ENCODE measurements at regions not wholly inside any gene's neighbourhood (a gene's known extent, or its start where the extent isn't known, plus 50 kb on each side); places are given as distances from the start of the nearest gene placed in this dataset.

DNA sequence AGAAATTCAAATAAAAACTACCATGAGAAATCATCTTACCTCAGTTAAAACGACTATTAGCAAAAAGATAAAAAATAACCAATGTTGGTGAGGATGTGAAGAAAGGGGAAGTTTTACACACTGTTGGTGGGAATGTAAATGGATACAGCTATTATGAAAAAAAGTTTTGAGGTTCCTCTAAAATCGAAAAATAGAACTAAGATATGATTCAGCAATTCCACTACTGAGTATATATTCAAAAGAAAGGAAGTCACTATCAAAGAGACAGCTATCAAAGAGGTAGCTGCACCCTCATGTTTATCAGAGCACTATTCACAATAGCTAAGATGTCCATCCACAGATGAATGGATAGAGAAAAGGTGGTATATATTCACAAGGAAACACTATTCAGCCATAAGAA is 1888.4 kb downstream of the MAT2B start:
- no peaks in the 10 kb centered on the region for H3K79me1 ChIP-seq (replicated peaks; ENCODE audit: low read length, poor library complexity, severe bottlenecking)
- H3K14ac ChIP-seq (ENCODE audit: low read length in 2 of 2), result no peak overlapping the region
- H2AK5ac ChIP-seq (ENCODE audit: low read length, severe bottlenecking), result no peak overlapping the region
- H3K9me3 ChIP-seq (ENCODE audit: control insufficient read depth, low read length), result peaks cover 8% of the 10 kb centered on the region
- H3K18ac ChIP-seq (ENCODE audit: low read depth in 1 of 2, low read length in 2 of 2), result no peak overlapping the region
- no peak overlapping the region for H2BK15ac ChIP-seq (ENCODE audit: low read depth, poor library complexity, severe bottlenecking)
- no peak overlapping the region for H3K4ac ChIP-seq (ENCODE audit: low read depth in 1 of 2, low read length in 2 of 2)
- no CpG with 5 or more reads among the region's 2 CpGs for WGBS
- H3K4me2 ChIP-seq (ENCODE audit: low read length, poor library complexity, severe bottlenecking), result no peak overlapping the region
- H3K27ac ChIP-seq (ENCODE audit: low read length, poor library complexity, severe bottlenecking), result no peak overlapping the region
- H2BK5ac ChIP-seq (ENCODE audit: low read depth, low read length, poor library complexity, severe bottlenecking), result no peak overlapping the region
- no peaks in the 10 kb centered on the region for H3K27me3 ChIP-seq (ENCODE audit: control insufficient read depth in 1 of 2, insufficient read depth in 1 of 2, low read length in 2 of 2)
- no peak overlapping the region for H3K4me3 ChIP-seq (ENCODE audit: insufficient read depth in 1 of 2, low read depth in 1 of 2, low read length in 2 of 2)
- no peak for DNase-seq
- H3K23ac ChIP-seq (ENCODE audit: low read length in 2 of 2), result no peak overlapping the region
- H2AFZ ChIP-seq (ENCODE audit: low read depth, low read length), result no peak overlapping the region
- H4K91ac ChIP-seq (ENCODE audit: low read length), result no peak overlapping the region
- no peak overlapping the region for H4K8ac ChIP-seq (ENCODE audit: low read length)
- H3K9ac ChIP-seq (ENCODE audit: low read length), result no peak overlapping the region
- H3K4me1 ChIP-seq (ENCODE audit: control insufficient read depth, insufficient read depth, low read depth, low read length), result no peaks in the 10 kb centered on the region
- no peak overlapping the region for H2BK120ac ChIP-seq (ENCODE audit: low read depth, low read length)
- no peaks in the 10 kb centered on the region for H3K36me3 ChIP-seq (ENCODE audit: control insufficient read depth in 1 of 2, insufficient read depth in 2 of 2, low read depth in 1 of 2, low read length in 2 of 2)
- no peak overlapping the region for H2BK12ac ChIP-seq (ENCODE audit: low read length in 2 of 2)

DNA sequence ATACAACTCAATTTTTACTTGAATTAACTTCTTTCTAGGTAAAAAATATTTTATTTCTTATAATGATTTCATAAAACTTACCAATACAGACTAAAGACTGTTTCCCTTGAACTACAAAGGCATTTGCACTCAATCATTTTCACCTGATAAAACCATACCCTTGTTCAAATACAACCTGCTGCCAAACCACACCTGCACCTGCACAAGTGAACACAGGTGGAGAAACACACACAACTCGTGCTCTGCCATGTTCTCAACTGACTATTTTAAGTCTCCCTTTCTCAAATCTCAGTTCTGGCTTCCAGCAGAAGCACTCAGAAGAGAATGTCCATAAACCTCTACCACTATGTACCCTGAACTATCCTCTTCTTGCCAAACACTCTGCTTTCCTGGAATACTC is 1892.1 kb downstream of the MAT2B start:
- Histone ChIP-seq H2BK5ac (ENCODE audit: low read depth, low read length, poor library complexity, severe bottlenecking) (no peak overlapping the region), H2BK120ac (ENCODE audit: low read depth, low read length) (no peak overlapping the region), H3K9me3 (ENCODE audit: control insufficient read depth, low read length) (peaks cover 2% of the 10 kb centered on the region), H3K9ac (ENCODE audit: low read length) (no peak overlapping the region), H2AK5ac (ENCODE audit: low read length, severe bottlenecking) (no peak overlapping the region), H4K91ac (ENCODE audit: low read length) (no peak overlapping the region), H3K27me3 (ENCODE audit: control insufficient read depth in 1 of 2, insufficient read depth in 1 of 2, low read length in 2 of 2) (no peaks in the 10 kb centered on the region), H2BK12ac (ENCODE audit: low read length in 2 of 2) (no peak overlapping the region), H4K8ac (ENCODE audit: low read length) (no peak overlapping the region), H3K4me1 (ENCODE audit: control insufficient read depth, insufficient read depth, low read depth, low read length) (no peaks in the 10 kb centered on the region), H2BK15ac (ENCODE audit: low read depth, poor library complexity, severe bottlenecking) (no peak overlapping the region), H3K79me1 (replicated peaks; ENCODE audit: low read length, poor library complexity, severe bottlenecking) (no peaks in the 10 kb centered on the region), H3K14ac (ENCODE audit: low read length in 2 of 2) (no peak overlapping the region), H3K4ac (ENCODE audit: low read depth in 1 of 2, low read length in 2 of 2) (no peak overlapping the region), H3K36me3 (ENCODE audit: control insufficient read depth in 1 of 2, insufficient read depth in 2 of 2, low read depth in 1 of 2, low read length in 2 of 2) (no peaks in the 10 kb centered on the region), H3K27ac (ENCODE audit: low read length, poor library complexity, severe bottlenecking) (no peak overlapping the region), H3K18ac (ENCODE audit: low read depth in 1 of 2, low read length in 2 of 2) (no peak overlapping the region), H3K4me2 (ENCODE audit: low read length, poor library complexity, severe bottlenecking) (no peak overlapping the region), H2AFZ (ENCODE audit: low read depth, low read length) (no peak overlapping the region), H3K23ac (ENCODE audit: low read length in 2 of 2) (no peak overlapping the region), H3K4me3 (ENCODE audit: insufficient read depth in 1 of 2, low read depth in 1 of 2, low read length in 2 of 2) (no peak overlapping the region)
- 63% methylated on average over 1 of the region's 1 CpG for WGBS
- DNase-seq, result no peak

GRCh38 chr5:165400086-165400485 is 1894.7 kb downstream of the MAT2B start:
- Histone ChIP-seq H3K14ac (ENCODE audit: low read length in 2 of 2) (no peak overlapping the region), H3K4me2 (ENCODE audit: low read length, poor library complexity, severe bottlenecking) (no peak overlapping the region), H3K4me3 (ENCODE audit: insufficient read depth in 1 of 2, low read depth in 1 of 2, low read length in 2 of 2) (no peak overlapping the region), H2BK120ac (ENCODE audit: low read depth, low read length) (no peak overlapping the region), H3K27me3 (ENCODE audit: control insufficient read depth in 1 of 2, insufficient read depth in 1 of 2, low read length in 2 of 2) (no peaks in the 10 kb centered on the region), H4K8ac (ENCODE audit: low read length) (no peak overlapping the region), H3K4ac (ENCODE audit: low read depth in 1 of 2, low read length in 2 of 2) (no peak overlapping the region), H3K79me1 (replicated peaks; ENCODE audit: low read length, poor library complexity, severe bottlenecking) (no peaks in the 10 kb centered on the region), H3K36me3 (ENCODE audit: control insufficient read depth in 1 of 2, insufficient read depth in 2 of 2, low read depth in 1 of 2, low read length in 2 of 2) (no peaks in the 10 kb centered on the region), H3K23ac (ENCODE audit: low read length in 2 of 2) (no peak overlapping the region), H2BK5ac (ENCODE audit: low read depth, low read length, poor library complexity, severe bottlenecking) (no peak overlapping the region), H2AK5ac (ENCODE audit: low read length, severe bottlenecking) (no peak overlapping the region), H3K4me1 (ENCODE audit: control insufficient read depth, insufficient read depth, low read depth, low read length) (no peaks in the 10 kb centered on the region), H3K9ac (ENCODE audit: low read length) (no peak overlapping the region), H3K18ac (ENCODE audit: low read depth in 1 of 2, low read length in 2 of 2) (no peak overlapping the region), H3K9me3 (ENCODE audit: control insufficient read depth, low read length) (peaks cover 2% of the 10 kb centered on the region), H2AFZ (ENCODE audit: low read depth, low read length) (no peak overlapping the region), H4K91ac (ENCODE audit: low read length) (no peak overlapping the region), H2BK12ac (ENCODE audit: low read length in 2 of 2) (no peak overlapping the region), H2BK15ac (ENCODE audit: low read depth, poor library complexity, severe bottlenecking) (no peak overlapping the region), H3K27ac (ENCODE audit: low read length, poor library complexity, severe bottlenecking) (no peak overlapping the region)
- DNase-seq, result peak; percentile 9

GRCh38 chr5:165404917-165405316 is 1899.5 kb downstream of the MAT2B start:
- no peak overlapping the region for H3K18ac ChIP-seq (ENCODE audit: low read depth in 1 of 2, low read length in 2 of 2)
- WGBS, result no CpG with 5 or more reads among the region's 2 CpGs
- H2AK5ac ChIP-seq (ENCODE audit: low read length, severe bottlenecking), result no peak overlapping the region
- no peak overlapping the region for H3K23ac ChIP-seq (ENCODE audit: low read length in 2 of 2)
- H3K79me1 ChIP-seq (replicated peaks; ENCODE audit: low read length, poor library complexity, severe bottlenecking), result no peaks in the 10 kb centered on the region
- no peak overlapping the region for H2BK120ac ChIP-seq (ENCODE audit: low read depth, low read length)
- no peak overlapping the region for H3K27ac ChIP-seq (ENCODE audit: low read length, poor library complexity, severe bottlenecking)
- no peak overlapping the region for H2BK12ac ChIP-seq (ENCODE audit: low read length in 2 of 2)
- H3K4me3 ChIP-seq (ENCODE audit: insufficient read depth in 1 of 2, low read depth in 1 of 2, low read length in 2 of 2), result no peak overlapping the region
- H3K4me1 ChIP-seq (ENCODE audit: control insufficient read depth, insufficient read depth, low read depth, low read length), result no peaks in the 10 kb centered on the region
- H4K8ac ChIP-seq (ENCODE audit: low read length), result no peak overlapping the region
- H3K27me3 ChIP-seq (ENCODE audit: control insufficient read depth in 1 of 2, insufficient read depth in 1 of 2, low read length in 2 of 2), result no peaks in the 10 kb centered on the region
- H3K4me2 ChIP-seq (ENCODE audit: low read length, poor library complexity, severe bottlenecking), result no peak overlapping the region
- no peak overlapping the region for H3K14ac ChIP-seq (ENCODE audit: low read length in 2 of 2)
- H3K36me3 ChIP-seq (ENCODE audit: control insufficient read depth in 1 of 2, insufficient read depth in 2 of 2, low read depth in 1 of 2, low read length in 2 of 2), result no peaks in the 10 kb centered on the region
- no peak overlapping the region for H3K9ac ChIP-seq (ENCODE audit: low read length)
- no peak overlapping the region for H2BK5ac ChIP-seq (ENCODE audit: low read depth, low read length, poor library complexity, severe bottlenecking)
- no peak for DNase-seq
- H3K9me3 ChIP-seq (ENCODE audit: control insufficient read depth, low read length), result peaks cover 8% of the 10 kb centered on the region
- H4K91ac ChIP-seq (ENCODE audit: low read length), result no peak overlapping the region
- no peak overlapping the region for H2BK15ac ChIP-seq (ENCODE audit: low read depth, poor library complexity, severe bottlenecking)
- no peak overlapping the region for H2AFZ ChIP-seq (ENCODE audit: low read depth, low read length)
- no peak overlapping the region for H3K4ac ChIP-seq (ENCODE audit: low read depth in 1 of 2, low read length in 2 of 2)
